HG03571 (cell line): ENCODE measurements at regions not wholly inside any gene's neighbourhood (a gene's known extent, or its start where the extent isn't known, plus 50 kb on each side); places are given as distances from the start of the nearest gene placed in this dataset.

Experiments
- ATAC-seq: cut with Tn5 transposase; IDR thresholded peaks from one replicate; pipeline ENCODE4 v1.9.1; 2021; ENCODE audit not compliant: unreplicated experiment

DNA sequence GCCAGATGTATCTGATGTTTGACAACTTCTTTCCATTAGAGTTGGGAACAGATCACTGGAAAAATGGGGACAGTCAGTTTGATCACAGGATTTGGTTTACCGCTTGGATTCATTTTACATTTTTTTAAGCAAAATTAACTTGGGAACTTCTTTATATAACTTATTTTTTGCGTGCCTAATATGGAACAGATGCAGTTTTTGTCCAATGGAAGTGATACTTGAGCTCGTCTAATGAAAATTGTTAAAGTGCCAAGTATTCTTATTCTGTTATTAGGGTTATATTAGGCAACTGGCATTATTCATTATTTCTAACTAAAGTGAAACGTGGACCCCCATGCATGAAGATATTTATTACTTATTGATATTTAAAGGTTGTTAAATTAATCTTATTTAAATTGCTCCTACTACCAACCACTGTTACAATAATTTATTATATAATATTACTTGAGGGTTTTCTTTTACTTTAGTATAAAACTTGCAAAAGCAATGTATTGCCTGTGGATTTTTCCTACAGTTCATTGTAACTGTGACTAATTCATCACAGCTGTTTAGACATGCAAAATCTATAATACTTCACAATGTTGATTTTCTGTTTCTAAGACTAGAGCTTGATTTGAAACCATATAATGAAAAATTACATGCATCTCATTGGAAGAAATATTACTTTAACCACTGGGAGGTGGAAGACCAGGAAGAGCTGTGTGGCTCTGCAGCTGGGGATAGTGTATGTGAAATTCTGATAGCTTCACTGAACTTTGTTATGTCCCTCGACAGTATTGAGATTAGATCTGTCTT is 787.3 kb upstream of the WWC1 start:
- no peak for ATAC-seq

DNA sequence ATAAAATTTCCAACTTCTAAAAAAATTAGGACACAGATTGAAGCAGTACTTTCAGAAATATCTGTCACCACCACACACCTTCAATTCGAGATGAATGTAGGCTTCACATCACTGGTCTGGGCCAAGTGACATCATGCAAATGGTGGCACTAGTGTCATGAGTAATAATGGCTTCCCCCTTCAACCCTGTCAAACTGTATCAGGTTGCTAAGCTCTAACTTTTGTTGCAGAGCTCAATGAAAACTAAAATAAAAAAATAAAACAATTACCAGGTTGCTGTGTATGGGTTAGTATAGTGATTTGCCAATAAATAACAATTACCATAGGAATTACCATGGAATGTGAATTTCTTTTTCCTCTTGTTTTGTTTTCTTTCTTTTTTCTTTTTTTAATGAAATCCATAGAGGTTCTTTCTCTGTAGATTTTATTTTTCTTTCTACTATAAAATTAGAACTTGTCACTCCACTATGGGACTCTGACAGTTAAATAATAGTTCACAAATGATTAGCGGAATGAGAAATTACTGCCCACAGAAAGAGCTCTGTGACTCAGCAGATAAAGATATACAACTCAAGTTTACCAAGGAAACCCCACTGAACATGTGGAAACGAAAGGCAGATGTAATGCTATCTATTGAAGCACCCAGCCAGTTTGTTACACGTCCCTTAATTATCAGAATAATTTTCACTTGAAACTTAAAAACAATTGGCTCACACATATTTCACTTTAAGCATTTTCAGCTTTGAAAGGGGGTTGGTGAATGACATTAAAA is 783.8 kb upstream of the WWC1 start:
- ATAC-seq: no peak

DNA sequence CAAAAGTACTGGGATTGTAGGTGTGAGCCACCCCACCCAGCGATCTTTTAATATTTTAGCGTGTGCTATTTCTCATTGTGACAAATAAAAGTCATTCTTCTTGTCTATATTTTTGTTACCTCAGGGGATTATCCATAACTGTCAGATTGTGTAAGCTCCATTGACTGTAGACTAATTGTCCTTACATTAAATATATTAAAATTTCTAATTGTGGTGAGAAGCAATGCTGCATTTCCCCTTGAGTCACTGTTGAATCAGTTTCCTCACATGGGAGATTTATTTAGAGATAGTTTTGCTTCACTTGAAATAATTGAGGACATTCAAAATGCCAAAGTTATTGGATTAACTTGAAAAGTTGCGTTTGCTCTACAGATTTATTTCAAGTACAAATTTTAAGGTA is 782.4 kb upstream of the WWC1 start:
- no peak for ATAC-seq

DNA sequence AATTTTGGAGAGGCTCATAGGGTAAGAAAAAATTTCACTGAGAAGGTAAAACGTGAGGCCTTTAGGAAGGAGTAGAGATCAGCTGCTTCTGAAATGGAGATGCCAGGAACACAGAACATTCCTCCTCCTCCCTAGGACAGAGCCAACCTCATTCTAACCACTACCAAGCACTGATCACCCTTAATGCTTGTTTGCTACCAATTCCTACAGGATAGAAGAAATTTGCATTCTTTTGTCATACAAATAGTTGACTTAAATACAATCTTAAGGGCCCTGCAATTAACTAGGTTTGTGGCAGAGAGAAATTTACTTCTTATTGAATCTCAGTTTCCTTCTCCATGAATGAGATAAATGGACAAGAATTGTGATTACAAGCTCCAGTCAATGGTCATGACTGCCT is 780.2 kb upstream of the WWC1 start:
- no peak for ATAC-seq

DNA sequence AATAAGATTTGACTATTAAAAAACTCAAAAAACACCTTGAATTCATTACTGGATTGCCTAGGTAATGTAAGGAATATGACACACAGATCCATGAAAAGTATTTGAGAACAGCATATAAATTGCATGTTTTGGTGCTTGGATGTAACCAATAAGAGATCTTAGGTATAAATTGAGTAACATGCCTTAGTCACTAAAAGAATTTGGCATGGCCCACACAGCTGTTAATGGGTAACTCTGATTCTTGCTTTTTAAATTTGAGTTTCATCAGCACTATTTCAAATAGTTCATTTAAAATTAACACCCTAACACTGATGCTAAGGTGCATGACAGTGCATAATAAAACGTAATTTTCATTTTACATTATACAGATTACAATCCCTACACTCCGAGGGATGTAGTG is 779.3 kb upstream of the WWC1 start:
- ATAC-seq: no peak

DNA sequence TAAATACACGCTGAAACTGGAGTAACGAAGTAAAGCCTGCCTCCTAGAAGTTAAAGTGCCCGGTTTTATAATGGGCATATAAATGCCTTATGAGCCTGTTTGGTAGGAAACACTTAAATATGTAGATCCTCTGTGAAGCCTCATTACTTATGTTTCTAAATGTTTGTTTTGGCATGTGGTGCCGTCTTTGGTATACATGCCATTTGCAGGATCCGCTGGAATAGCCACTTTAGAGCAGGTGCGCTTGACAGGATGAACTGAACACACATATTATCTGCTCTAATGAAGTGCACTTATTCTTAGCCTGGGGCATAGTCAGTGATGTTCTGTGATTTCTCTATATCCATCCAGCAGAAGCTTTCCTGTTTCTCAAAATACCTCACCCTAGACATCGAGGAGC is 778.1 kb upstream of the WWC1 start:
- ATAC-seq: no peak

DNA sequence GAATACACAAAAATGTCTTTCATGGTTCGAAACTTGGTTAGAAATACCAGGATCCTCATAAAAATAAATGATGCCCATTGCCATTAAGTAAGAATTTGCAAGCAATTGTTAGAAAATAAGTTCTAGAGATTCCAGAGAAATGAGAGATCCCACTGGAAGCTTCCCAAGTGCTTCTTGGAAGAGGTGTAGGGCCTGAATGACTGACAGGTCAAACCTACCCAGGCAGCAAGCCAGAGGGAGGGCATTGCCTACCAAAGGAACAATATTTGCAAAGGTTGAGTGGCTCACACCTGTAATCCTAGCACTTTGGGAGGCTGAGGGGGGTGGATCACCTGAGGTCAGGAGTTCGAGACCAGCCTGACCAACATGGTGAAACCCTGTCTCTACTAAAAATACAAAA is 777.0 kb upstream of the WWC1 start:
- no peak for ATAC-seq

DNA sequence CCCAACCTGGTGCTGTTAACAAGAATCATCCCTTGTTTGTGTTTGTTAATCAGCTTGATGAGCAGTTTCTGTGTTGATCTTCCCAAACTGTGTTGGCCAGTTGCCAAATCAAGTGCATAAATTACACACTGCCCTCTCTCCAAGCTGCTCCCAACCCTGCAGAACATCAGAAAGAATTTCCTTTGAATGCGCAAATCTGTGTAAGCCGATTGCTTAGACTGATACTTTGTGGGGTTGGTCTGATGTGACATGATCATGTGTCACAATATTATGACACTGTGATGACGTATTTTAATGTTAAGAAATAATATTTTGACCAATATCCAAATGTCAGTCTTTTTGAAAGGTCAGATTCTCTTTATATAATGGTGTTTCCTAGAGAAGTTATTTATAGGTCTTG is 766.4 kb upstream of the WWC1 start:
- ATAC-seq: no peak

DNA sequence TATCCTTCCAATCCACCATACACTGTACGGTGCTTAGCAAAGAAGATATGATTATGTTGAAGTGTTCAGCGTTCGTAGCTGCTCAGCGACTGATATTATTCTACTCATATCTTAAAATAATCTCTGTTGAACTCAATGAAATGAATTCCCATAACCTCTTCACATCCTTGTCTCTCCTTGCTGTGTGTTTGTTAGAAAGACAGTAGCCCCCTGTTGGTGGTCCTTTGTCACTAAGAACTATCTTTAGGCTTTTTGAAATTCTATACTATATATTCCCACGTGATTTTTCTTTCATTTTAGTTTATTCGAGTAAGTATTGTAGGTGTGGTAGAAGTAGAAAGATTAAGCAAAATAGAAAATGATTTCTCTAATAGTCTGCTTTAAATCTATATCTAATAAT is 762.8 kb upstream of the WWC1 start:
- ATAC-seq: no peak

DNA sequence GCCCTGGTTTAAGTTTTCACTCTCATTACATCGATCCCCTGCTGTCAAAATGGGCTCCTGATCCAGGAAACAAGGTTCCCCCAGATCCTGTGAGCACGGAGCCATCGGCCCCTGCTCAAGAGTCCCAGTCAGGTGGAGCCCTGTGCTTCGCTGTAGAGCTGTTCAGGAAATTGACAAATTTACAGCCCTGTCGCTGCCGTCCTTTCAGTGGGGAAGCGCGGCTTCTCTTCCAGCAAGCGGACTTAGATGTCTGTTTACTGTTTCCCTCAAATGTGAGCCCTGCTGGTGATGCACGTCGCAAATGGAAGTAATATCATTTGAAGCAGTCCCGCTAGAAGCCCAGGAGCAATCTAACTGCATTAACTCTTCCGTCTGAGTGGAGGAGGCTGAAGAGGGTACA is 760.9 kb upstream of the WWC1 start:
- ATAC-seq: no peak

DNA sequence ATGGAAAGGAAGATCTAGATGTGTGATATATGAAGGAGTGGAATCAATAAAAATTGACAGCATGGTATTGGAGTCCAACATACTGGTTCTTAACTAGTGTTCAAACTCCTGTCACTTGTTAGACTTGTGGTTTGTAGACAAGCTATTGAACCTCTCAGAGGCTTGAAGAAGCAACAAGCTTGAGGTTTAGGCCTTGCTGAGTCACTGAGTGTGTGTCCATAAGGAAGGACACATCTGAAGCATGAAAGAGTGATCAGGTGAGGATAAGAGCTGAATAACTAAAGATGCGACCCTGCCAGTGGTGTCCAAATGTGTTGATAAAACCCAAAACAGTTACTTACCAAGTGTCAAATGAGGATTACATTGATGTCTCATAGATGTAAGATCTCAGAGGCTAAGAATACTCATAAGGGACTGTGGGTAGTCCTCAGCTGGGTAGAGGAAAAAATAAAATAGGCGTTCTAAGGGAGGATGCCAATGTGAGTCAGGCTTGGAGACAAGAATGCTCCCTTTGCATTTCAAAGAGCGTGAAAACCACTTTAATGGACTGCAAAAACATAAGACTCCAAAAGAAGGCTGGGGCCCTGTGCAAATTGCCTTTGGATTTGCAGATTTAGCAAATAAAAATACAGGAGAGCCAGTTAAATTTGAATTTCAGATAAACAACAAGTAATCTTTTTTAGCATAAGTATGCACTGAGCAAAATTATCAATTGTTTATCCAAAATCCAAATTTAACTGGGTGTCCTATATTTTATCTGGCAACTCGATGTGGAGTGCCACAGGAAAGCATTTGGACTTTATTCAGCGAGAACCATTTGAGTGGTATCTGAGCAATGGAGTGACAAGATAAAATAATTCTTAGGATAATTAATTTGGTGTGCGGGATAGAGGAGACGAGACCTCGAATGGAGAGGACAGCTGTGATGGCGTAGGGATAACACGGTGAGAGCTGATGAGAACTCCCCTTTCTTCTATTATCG is 757.3 kb upstream of the WWC1 start:
- no peak for ATAC-seq

DNA sequence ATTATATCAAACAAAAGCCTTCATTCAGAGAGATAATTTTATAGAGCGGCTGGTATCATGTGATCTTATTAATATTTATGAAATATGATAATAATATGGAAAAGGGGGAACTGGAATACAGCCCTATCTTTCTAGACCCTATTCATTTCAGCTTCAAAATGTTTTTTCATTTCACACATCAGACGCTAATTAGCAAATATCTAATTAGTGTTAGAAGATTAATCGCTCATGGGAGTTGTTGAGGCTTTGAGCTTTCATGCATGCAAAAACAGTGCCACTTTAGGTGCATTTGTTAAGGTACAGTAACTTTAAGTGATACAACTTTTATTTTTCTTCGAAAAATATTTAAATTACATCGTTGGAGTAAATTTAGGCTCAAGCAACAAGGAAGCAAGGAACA is 751.7 kb upstream of the WWC1 start:
- ATAC-seq: no peak

DNA sequence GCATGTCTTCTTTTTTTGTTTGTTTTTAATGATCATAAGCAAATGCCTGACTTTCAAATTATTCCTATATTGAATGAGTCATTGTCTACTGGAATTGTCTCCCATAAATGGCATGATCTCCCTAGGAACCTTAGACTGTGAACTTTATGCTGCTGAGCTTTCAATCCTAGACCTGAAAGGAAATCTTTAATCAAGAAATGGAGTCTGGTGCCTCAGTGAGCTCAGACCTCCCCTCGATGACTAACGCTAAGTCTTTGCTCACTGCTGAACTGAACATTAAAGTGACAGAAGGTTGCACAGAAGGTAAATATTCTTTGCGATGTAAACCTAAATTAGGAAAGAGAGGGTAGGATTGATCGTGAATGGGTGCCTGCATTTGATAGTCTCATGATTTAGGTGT is 745.2 kb upstream of the WWC1 start:
- ATAC-seq: no peak

DNA sequence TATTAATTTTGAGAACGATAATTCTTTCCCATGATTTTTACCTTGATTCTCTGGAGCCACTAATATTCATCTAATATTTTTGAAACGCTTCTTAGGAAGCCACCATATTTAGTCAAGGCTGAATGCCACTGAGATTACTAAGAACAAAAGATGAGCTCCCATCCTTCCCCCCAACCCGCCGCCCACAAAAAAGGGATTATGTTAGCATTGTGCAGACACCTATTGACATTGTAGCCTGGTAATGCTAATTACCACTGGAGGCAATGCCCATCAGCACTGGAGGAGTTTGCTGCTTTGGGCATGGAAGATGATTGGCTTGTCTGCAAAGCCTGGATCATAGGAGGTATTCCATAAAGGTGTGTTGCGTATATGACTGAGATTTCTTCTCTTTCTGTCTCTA is 739.1 kb upstream of the WWC1 start:
- ATAC-seq: no peak

DNA sequence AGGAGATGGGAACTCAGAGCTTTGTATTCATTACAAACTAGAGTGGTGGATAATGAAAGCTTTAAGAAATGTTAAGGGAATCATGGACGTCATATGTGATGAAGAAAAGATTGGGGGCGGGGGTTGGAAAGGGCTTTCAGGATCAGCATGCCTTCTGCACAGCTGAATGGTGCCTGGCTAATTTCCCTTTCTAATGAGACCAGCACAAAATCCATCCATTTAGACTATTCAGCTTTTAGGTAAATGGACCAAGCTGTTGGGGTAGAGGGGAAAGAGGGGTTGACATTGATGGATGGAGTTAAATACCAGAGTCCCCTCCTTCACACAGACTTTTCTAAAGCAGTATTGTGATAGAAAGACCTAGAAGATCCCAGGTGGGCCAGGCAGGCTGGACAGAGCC is 737.9 kb upstream of the WWC1 start:
- no peak for ATAC-seq

DNA sequence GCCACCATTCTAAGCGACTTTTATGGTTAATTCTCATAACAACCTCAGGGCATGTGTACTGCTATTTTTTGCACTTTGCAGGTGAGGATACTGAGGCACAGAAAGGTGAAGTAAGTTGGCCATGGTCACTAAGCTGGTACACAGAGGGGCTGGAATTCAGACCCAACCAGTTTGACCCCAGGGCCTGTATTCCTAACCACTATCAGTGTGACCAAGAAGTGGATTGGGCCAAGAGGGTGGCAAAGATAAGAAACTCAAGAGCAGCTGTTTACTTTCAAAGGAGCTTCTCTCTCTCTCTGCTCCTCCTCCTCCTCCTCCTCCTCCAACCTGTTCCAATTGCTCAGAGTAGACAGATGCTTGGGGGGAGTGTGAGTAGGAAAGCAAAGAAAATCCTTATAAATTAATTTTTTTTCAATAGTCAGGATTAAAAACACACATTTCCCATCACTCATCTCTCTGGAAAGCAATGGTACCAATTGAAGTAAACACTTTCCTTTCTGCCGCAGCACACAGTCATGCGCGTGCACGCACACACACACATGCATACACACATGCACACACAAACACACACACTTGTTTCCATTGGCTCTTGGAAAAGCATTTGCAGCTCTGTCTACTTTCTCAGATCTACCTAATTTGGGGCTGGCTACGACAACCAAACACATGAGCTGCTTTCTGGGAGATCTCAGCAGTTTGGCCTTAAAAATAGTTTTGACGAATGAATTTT is 736.7 kb upstream of the WWC1 start:
- ATAC-seq: no peak

DNA sequence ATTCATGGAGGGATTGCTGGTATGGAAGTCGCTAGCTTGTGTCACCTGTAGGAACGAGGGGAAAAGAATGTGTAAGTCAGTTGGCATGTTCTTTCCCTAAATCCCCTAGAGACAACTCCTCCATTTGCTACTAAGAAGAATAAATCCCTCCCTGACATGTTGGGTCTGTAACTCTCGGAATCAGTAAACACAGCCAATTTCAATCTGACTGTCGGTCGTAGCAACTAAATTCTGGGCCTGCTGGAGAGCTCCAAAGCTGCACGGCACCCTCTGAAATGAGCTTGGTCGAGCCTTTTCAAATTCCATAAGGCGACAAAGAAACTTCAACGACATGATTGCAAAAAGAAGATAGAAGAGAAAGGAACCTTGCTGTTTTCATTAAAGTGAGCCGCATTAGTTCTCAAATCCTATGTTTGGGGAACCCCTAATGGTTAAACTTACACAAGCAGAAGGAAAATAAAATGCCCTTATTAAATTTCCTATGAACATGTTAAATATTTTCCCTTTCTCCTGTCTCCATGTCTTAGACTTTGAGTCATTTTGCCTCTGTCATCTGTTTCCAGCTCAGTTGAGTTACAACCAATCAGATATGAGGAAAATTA is 735.8 kb upstream of the WWC1 start:
- no peak for ATAC-seq

DNA sequence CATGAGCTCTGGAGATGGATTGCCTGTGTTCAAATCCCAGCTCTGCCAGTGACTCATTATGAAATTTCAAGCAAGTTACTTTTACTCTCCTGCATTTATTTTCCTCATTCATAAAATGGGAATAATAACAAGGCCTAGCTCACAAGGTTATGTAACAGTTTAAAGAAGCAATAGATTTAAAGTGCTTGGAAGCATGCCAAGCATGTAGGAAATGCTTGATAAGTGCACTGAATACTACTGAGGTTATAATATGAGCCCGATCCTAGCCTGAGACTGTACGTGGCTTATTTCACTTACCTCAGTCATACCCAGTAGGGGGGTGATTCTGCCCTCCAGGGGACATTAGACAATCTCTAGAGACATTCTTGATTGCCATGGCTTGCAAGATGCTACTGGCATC is 734.1 kb upstream of the WWC1 start:
- ATAC-seq: no peak

DNA sequence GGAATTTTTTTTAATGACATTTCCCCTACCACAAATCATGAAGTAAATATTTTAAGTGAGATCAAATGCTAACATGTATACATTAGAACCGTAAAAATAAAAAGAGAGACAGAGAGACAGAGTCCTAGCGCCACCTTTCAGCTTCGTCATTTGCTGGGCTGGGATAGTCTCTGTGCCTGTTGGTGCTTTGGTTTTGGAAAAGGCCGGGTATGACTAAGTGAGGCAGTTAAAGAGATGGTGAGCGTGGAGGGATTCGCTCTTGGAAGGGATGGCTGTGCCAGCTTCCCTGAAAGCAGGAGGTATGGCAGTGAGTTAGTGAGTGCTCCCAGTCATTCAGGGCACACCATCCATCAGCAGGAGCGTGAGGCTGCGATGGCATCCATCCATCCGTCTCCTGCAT is 729.6 kb upstream of the WWC1 start:
- no peak for ATAC-seq

DNA sequence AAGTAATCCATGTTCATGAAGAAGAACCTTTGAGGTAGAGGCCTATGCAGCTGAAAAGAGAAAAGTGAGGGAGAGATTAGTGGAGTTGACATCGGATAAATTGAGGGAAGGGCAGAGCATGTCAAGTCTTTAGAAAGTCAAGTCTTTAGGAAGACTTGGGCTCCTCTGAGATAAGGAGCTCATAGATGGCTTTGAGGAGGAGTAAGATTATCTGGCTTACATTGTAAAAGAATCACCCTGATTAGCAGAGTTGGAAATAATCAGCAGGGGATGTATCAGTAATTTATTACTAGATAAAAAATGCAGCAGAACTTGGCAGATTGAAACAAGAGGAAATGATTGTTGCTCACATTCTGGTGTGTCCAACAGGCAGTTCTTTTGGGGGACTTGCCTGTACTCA is 727.2 kb upstream of the WWC1 start:
- ATAC-seq: no peak
